ENCODE measurements at regions not wholly inside any gene's neighbourhood (a gene's known extent, or its start where the extent isn't known, plus 50 kb on each side); places are given as distances from the start of the nearest gene placed in this dataset.

DNA sequence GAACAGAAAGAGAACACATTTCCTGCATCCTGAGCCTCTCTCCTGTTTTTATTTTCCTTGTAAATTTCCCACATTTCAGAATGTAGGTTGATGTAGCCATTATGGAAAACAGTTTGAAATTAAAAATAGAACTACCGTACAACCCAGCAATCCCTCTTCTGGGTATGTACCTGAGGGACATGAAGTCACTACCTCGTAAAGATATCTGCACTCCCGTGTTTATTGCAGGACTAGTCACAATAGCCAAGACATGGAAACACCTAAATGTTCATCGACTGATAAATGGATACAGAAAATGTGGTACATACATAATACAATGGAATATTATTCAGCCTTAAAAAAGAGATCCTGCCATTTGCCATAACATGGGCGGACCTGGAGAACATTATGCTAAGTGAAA lies 72.0 kb upstream of the JAG1 start:
- H3K4me3 ChIP-seq = no peak overlapping the region
- no peaks in the 10 kb centered on the region for H3K27me3 Mint-ChIP-seq (ENCODE audit: insufficient read depth, low read depth, poor library complexity)
- ATAC-seq (no peak), DNase-seq (ENCODE audit: low spot score) (no peak)
- no peak overlapping the region for H3K27ac Mint-ChIP-seq
- no peaks in the 10 kb centered on the region for H3K36me3 ChIP-seq (ENCODE audit: insufficient read depth)
- H3K79me2 ChIP-seq (replicated peaks; ENCODE audit: insufficient read depth) = no peaks in the 10 kb centered on the region
- H3K27ac ChIP-seq (ENCODE audit: low read depth) = no peak overlapping the region
- H3K27me3 ChIP-seq (ENCODE audit: insufficient read depth) = no peaks in the 10 kb centered on the region
- no peaks in the 10 kb centered on the region for H3K9me3 Mint-ChIP-seq
- TF ChIP-seq, protein P1, sequence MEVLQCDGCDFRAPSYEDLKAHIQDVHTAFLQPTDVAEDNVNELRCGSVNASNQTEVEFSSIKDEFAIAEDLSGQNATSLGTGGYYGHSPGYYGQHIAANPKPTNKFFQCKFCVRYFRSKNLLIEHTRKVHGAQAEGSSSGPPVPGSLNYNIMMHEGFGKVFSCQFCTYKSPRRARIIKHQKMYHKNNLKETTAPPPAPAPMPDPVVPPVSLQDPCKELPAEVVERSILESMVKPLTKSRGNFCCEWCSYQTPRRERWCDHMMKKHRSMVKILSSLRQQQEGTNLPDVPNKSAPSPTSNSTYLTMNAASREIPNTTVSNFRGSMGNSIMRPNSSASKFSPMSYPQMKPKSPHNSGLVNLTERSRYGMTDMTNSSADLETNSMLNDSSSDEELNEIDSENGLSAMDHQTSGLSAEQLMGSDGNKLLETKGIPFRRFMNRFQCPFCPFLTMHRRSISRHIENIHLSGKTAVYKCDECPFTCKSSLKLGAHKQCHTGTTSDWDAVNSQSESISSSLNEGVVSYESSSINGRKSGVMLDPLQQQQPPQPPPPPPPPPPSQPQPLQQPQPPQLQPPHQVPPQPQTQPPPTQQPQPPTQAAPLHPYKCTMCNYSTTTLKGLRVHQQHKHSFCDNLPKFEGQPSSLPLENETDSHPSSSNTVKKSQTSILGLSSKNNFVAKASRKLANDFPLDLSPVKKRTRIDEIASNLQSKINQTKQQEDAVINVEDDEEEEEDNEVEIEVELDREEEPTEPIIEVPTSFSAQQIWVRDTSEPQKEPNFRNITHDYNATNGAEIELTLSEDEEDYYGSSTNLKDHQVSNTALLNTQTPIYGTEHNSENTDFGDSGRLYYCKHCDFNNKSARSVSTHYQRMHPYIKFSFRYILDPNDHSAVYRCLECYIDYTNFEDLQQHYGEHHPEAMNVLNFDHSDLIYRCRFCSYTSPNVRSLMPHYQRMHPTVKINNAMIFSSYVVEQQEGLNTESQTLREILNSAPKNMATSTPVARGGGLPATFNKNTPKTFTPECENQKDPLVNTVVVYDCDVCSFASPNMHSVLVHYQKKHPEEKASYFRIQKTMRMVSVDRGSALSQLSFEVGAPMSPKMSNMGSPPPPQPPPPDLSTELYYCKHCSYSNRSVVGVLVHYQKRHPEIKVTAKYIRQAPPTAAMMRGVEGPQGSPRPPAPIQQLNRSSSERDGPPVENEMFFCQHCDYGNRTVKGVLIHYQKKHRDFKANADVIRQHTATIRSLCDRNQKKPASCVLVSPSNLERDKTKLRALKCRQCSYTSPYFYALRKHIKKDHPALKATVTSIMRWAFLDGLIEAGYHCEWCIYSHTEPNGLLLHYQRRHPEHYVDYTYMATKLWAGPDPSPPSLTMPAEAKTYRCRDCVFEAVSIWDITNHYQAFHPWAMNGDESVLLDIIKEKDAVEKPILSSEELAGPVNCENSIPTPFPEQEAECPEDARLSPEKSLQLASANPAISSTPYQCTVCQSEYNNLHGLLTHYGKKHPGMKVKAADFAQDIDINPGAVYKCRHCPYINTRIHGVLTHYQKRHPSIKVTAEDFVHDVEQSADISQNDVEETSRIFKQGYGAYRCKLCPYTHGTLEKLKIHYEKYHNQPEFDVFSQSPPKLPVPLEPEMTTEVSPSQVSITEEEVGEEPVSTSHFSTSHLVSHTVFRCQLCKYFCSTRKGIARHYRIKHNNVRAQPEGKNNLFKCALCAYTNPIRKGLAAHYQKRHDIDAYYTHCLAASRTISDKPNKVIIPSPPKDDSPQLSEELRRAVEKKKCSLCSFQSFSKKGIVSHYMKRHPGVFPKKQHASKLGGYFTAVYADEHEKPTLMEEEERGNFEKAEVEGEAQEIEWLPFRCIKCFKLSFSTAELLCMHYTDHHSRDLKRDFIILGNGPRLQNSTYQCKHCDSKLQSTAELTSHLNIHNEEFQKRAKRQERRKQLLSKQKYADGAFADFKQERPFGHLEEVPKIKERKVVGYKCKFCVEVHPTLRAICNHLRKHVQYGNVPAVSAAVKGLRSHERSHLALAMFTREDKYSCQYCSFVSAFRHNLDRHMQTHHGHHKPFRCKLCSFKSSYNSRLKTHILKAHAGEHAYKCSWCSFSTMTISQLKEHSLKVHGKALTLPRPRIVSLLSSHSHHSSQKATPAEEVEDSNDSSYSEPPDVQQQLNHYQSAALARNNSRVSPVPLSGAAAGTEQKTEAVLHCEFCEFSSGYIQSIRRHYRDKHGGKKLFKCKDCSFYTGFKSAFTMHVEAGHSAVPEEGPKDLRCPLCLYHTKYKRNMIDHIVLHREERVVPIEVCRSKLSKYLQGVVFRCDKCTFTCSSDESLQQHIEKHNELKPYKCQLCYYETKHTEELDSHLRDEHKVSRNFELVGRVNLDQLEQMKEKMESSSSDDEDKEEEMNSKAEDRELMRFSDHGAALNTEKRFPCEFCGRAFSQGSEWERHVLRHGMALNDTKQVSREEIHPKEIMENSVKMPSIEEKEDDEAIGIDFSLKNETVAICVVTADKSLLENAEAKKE (CRISPR knock-in tag; IDR thresholded peaks at IDR 0.05) = no peak
- TF ChIP-seq, protein P2, sequence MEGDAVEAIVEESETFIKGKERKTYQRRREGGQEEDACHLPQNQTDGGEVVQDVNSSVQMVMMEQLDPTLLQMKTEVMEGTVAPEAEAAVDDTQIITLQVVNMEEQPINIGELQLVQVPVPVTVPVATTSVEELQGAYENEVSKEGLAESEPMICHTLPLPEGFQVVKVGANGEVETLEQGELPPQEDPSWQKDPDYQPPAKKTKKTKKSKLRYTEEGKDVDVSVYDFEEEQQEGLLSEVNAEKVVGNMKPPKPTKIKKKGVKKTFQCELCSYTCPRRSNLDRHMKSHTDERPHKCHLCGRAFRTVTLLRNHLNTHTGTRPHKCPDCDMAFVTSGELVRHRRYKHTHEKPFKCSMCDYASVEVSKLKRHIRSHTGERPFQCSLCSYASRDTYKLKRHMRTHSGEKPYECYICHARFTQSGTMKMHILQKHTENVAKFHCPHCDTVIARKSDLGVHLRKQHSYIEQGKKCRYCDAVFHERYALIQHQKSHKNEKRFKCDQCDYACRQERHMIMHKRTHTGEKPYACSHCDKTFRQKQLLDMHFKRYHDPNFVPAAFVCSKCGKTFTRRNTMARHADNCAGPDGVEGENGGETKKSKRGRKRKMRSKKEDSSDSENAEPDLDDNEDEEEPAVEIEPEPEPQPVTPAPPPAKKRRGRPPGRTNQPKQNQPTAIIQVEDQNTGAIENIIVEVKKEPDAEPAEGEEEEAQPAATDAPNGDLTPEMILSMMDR (conservative IDR thresholded peaks at IDR 0.05; ENCODE audit: low read depth in 2 of 2) = no peak
- TF ChIP-seq ZNF331 (CRISPR knock-in tag; IDR thresholded peaks at IDR 0.05; ENCODE audit: low read depth) (no peak), STAT1 (IDR thresholded peaks at IDR 0.05; ENCODE audit: unreplicated experiment) (no peak), CREB1 (CRISPR knock-in tag; IDR thresholded peaks at IDR 0.05; ENCODE audit: low read depth) (no peak), EZH2 (IDR thresholded peaks at IDR 0.05; ENCODE audit: low read depth, unreplicated experiment) (no peak), POLR2AphosphoS5 (IDR thresholded peaks at IDR 0.05; ENCODE audit: low read depth) (no peak), EZH2phosphoT487 (IDR thresholded peaks at IDR 0.05; ENCODE audit: unreplicated experiment) (no peak), NANOG (IDR thresholded peaks at IDR 0.05; ENCODE audit: borderline replicate concordance) (no peak), JUNB (IDR thresholded peaks at IDR 0.05; ENCODE audit: unreplicated experiment) (no peak), ZNF114 (CRISPR knock-in tag; IDR thresholded peaks at IDR 0.05) (no peak)
- TF ChIP-seq, protein P3, sequence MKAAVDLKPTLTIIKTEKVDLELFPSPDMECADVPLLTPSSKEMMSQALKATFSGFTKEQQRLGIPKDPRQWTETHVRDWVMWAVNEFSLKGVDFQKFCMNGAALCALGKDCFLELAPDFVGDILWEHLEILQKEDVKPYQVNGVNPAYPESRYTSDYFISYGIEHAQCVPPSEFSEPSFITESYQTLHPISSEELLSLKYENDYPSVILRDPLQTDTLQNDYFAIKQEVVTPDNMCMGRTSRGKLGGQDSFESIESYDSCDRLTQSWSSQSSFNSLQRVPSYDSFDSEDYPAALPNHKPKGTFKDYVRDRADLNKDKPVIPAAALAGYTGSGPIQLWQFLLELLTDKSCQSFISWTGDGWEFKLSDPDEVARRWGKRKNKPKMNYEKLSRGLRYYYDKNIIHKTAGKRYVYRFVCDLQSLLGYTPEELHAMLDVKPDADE (IDR thresholded peaks at IDR 0.05) = no peak
- TF ChIP-seq, protein P4, sequence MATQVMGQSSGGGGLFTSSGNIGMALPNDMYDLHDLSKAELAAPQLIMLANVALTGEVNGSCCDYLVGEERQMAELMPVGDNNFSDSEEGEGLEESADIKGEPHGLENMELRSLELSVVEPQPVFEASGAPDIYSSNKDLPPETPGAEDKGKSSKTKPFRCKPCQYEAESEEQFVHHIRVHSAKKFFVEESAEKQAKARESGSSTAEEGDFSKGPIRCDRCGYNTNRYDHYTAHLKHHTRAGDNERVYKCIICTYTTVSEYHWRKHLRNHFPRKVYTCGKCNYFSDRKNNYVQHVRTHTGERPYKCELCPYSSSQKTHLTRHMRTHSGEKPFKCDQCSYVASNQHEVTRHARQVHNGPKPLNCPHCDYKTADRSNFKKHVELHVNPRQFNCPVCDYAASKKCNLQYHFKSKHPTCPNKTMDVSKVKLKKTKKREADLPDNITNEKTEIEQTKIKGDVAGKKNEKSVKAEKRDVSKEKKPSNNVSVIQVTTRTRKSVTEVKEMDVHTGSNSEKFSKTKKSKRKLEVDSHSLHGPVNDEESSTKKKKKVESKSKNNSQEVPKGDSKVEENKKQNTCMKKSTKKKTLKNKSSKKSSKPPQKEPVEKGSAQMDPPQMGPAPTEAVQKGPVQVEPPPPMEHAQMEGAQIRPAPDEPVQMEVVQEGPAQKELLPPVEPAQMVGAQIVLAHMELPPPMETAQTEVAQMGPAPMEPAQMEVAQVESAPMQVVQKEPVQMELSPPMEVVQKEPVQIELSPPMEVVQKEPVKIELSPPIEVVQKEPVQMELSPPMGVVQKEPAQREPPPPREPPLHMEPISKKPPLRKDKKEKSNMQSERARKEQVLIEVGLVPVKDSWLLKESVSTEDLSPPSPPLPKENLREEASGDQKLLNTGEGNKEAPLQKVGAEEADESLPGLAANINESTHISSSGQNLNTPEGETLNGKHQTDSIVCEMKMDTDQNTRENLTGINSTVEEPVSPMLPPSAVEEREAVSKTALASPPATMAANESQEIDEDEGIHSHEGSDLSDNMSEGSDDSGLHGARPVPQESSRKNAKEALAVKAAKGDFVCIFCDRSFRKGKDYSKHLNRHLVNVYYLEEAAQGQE (IDR thresholded peaks at IDR 0.05; ENCODE audit: unreplicated experiment) = no peak
- no peaks in the 10 kb centered on the region; the same call in none of the 2 replicates for H3K9me2 ChIP-seq (ENCODE audit: insufficient read depth)
- no peaks in the 10 kb centered on the region for H3K4me1 ChIP-seq (ENCODE audit: insufficient read depth)
- no peaks in the 10 kb centered on the region for H3K36me3 Mint-ChIP-seq (ENCODE audit: low read depth)
- no peaks in the 10 kb centered on the region for H4K20me1 ChIP-seq (replicated peaks; ENCODE audit: insufficient read depth)
- no peaks in the 10 kb centered on the region for H3F3A ChIP-seq (replicated peaks; ENCODE audit: low read depth)
- H3K4me3 Mint-ChIP-seq = no peak overlapping the region
- no peaks in the 10 kb centered on the region for H3K4me1 Mint-ChIP-seq
- no peak overlapping the region for H2AFZ ChIP-seq
- H3K4me2 ChIP-seq = no peak overlapping the region

Data from GM23338 (cell line).